Uterus (tissue), 2 donors: ENCODE measurements at regions not wholly inside any gene's neighbourhood (a gene's known extent, or its start where the extent isn't known, plus 50 kb on each side); places are given as distances from the start of the nearest gene placed in this dataset.

Experiments
- POLR2A ChIP-seq, 2 donors: fragments of 450-650 bp; IDR thresholded peaks; one replicate each; pipeline ENCODE4 v1.6.1; 2016; ENCODE audit warnings: antibody characterized with exemption in 2 of 2, mild to moderate bottlenecking in 1 of 2, moderate library complexity in 1 of 2
- TF ChIP-seq, protein P1 (sequence below), 4 experiments: fragments of 200-600 bp in 2 of 4; fragments of 450-650 bp in 2 of 4; sonication (generic) in 2 of 4; IDR thresholded peaks; one replicate each; pipeline ENCODE4 v1.5.1; 2016 to 2019; ENCODE audit warnings: antibody characterized with exemption in 4 of 4, mild to moderate bottlenecking in 2 of 4, moderate library complexity in 1 of 4

DNA sequence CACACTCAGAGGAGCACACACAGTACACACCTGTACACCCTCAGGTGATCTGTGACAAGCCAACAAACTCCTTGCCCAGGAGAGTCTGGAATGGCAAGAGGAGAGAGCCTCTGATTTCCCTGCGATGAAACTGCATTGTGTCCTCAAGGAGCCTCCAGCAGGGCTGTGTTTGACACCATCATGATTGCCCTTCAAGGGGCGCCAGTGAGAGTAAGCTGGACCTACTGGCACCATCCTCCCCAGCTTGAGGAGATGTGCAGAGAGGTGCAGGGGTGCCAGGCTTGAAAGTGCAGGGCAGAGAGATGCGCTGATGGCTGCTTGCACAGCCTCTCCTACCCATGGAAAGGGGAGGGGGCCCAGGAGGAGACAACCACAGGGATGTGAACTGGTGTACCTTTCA, 188.8 kb upstream of the CADM1 start:
- TF ChIP-seq POLR2A (IDR thresholded peaks at IDR 0.05), result no peak
- TF ChIP-seq, protein P1, sequence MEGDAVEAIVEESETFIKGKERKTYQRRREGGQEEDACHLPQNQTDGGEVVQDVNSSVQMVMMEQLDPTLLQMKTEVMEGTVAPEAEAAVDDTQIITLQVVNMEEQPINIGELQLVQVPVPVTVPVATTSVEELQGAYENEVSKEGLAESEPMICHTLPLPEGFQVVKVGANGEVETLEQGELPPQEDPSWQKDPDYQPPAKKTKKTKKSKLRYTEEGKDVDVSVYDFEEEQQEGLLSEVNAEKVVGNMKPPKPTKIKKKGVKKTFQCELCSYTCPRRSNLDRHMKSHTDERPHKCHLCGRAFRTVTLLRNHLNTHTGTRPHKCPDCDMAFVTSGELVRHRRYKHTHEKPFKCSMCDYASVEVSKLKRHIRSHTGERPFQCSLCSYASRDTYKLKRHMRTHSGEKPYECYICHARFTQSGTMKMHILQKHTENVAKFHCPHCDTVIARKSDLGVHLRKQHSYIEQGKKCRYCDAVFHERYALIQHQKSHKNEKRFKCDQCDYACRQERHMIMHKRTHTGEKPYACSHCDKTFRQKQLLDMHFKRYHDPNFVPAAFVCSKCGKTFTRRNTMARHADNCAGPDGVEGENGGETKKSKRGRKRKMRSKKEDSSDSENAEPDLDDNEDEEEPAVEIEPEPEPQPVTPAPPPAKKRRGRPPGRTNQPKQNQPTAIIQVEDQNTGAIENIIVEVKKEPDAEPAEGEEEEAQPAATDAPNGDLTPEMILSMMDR (IDR thresholded peaks at IDR 0.05), result no peak
